Skeletal muscle satellite cell (primary cell): ENCODE measurements at regions not wholly inside any gene's neighbourhood (a gene's known extent, or its start where the extent isn't known, plus 50 kb on each side); places are given as distances from the start of the nearest gene placed in this dataset.

ENCODE experiments used
- H3K27me3 ChIP-seq: 2 replicates; pipeline ENCODE4 v1.7.0; 2013; ENCODE audit warnings: low read length; ENCODE audit not compliant: control insufficient read depth, insufficient read depth
- H3K36me3 ChIP-seq: 2 replicates; pipeline ENCODE4 v1.7.0; 2013; ENCODE audit warnings: mild to moderate bottlenecking, control low read depth, low read length; ENCODE audit not compliant: insufficient read depth
- H3K4me1 ChIP-seq: 2 replicates; pipeline ENCODE4 v1.7.0; 2013; ENCODE audit warnings: low read length; ENCODE audit not compliant: control insufficient read depth, insufficient read depth
- H3K4me2 ChIP-seq: 2 replicates; pipeline ENCODE4 v1.7.0; 2013; ENCODE audit warnings: mild to moderate bottlenecking, low read length
- H3K4me3 ChIP-seq: 2 replicates; pipeline ENCODE4 v1.7.0; 2013; ENCODE audit warnings: low read length
- H3K9ac ChIP-seq: 2 replicates; pipeline ENCODE4 v1.7.0; 2013; ENCODE audit warnings: mild to moderate bottlenecking, low read depth, low read length, moderate library complexity
- H3K9me3 ChIP-seq: replicated peaks from 2 replicates; pipeline ENCODE4 v1.7.0; 2013; ENCODE audit warnings: mild to moderate bottlenecking, control low read depth, low read length

DNA sequence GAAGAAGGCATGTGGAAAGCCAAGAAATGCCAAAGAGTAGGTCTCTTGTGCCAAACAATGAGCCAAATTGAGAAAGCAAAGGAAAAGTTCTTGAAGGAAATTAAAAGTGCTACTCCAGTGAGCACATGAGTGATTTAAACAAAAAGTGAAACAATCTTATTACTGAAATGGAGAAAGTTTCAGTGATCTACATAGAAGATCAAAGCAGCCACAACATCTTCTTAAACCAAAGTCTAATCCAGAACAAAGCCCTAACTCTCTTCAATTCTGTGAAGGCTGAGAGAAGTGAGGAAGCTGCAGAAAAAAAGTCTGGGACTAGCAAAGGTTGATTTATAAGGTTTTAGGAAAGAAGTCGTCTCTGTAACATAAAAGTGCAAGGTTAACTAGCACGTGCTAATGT lies 259.6 kb downstream of the FLRT2 start:
- H3K27me3 ChIP-seq = no peaks in the 10 kb centered on the region
- H3K9me3 ChIP-seq = no peaks in the 10 kb centered on the region
- no peaks in the 10 kb centered on the region for H3K4me1 ChIP-seq
- H3K9ac ChIP-seq = no peak overlapping the region
- H3K36me3 ChIP-seq = no peaks in the 10 kb centered on the region
- no peak overlapping the region for H3K4me2 ChIP-seq
- H3K4me3 ChIP-seq = no peak overlapping the region

DNA sequence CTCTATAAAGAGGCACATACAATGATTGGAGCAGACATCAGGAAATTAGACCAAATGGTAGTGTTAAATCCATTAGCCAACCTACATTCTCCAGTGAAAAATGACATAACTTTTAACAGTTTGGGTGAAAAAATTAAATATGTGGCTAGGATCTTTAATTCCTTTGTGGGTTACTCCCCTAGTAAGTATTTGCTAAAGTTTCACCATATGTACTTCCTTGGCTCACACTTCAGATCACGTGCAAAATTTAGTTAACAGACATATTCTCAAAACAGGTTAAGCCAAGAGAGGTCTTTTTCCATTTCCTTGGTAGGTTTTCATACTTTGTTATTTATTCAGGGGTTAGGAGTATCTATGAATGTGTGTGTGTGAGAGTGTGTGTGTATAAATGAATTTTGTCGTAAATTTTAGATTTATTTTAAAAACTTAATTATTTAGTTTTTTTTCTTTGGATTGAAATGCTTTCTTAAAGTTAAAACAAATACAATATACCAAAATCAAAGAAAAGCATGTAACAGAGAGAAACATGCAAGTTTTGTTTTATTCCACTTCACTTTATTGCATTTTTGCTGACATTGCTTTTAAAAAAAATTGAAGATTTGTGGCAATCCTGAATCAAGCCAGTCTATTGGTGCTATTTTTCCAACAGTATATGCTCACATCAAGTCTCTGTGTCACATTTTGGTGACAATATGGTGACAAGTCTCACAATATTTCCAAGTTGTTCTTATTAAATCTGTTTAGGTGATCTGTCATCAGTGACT lies 258.7 kb downstream of the FLRT2 start:
- H3K4me3 ChIP-seq = no peak overlapping the region
- H3K4me2 ChIP-seq = no peak overlapping the region
- no peak overlapping the region for H3K9ac ChIP-seq
- H3K9me3 ChIP-seq = no peaks in the 10 kb centered on the region
- H3K36me3 ChIP-seq = no peaks in the 10 kb centered on the region
- no peaks in the 10 kb centered on the region for H3K27me3 ChIP-seq
- no peaks in the 10 kb centered on the region for H3K4me1 ChIP-seq

DNA sequence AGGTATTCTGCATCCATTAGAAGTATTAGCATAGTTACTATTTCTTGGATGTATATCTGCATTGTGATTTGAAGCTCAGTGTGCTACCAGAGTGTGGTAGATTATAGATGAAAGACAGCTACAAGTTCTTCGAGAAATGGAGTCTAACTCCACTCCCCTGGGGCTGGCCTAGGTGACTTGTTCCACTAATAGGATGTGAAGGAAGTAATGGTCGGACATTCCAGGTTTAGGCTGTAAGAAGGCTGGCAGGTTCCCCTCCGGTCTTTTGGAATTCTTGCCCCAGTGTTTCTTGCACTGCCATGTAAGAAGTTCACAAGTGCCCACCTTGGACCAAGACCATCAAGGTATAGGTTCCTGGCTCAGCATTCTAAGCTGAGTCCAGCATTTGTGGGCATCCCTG lies 236.4 kb downstream of the FLRT2 start:
- H3K9me3 ChIP-seq = no peaks in the 10 kb centered on the region
- no peak overlapping the region for H3K4me2 ChIP-seq
- H3K4me3 ChIP-seq = no peak overlapping the region
- no peaks in the 10 kb centered on the region for H3K36me3 ChIP-seq
- H3K27me3 ChIP-seq = no peaks in the 10 kb centered on the region
- H3K4me1 ChIP-seq = no peaks in the 10 kb centered on the region
- no peak overlapping the region for H3K9ac ChIP-seq

DNA sequence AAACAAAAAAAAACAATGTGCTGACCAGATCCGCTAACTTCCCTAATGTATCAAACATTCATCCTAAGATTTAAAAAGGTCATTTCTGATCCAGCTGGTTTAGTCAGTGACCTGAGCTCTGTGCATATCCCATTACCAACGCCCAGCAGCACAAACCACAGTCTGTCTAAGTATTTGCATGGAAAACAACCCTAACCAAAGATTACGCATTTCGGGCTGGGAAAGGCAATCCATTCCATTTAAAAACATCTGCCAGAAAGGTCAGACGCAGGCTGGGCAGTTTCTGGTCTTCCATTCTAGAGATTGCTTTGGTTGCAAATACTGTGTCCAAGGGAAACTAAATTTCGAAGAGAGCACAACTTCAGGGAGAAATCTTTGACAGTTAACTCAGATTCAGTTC lies 234.9 kb downstream of the FLRT2 start:
- no peaks in the 10 kb centered on the region for H3K36me3 ChIP-seq
- H3K9me3 ChIP-seq = no peaks in the 10 kb centered on the region
- H3K4me2 ChIP-seq = no peak overlapping the region
- H3K9ac ChIP-seq = no peak overlapping the region
- H3K27me3 ChIP-seq = no peaks in the 10 kb centered on the region
- H3K4me1 ChIP-seq = no peaks in the 10 kb centered on the region
- no peak overlapping the region for H3K4me3 ChIP-seq

DNA sequence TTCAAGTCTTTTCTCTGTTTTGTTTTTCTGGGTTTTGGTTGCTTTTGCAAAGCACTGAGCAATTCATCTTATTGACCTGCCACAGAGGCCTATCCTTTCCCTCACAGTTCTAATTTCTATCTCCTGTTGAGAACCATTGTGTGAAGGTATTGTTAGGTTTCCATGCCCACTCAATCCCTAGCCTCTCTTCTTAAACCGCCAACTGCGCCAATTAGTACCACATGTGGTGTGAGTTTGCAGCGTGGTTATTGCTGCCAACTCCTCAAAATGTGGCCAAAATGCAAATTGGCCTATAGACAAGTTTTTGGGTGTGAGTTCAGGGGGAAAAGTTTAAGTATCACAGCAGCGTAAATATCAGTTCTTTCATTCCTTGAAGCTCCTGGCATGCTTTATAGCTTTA lies 232.6 kb downstream of the FLRT2 start:
- no peaks in the 10 kb centered on the region for H3K36me3 ChIP-seq
- H3K27me3 ChIP-seq = no peaks in the 10 kb centered on the region
- H3K4me2 ChIP-seq = no peak overlapping the region
- no peak overlapping the region for H3K9ac ChIP-seq
- no peaks in the 10 kb centered on the region for H3K9me3 ChIP-seq
- H3K4me1 ChIP-seq = no peaks in the 10 kb centered on the region
- H3K4me3 ChIP-seq = no peak overlapping the region

DNA sequence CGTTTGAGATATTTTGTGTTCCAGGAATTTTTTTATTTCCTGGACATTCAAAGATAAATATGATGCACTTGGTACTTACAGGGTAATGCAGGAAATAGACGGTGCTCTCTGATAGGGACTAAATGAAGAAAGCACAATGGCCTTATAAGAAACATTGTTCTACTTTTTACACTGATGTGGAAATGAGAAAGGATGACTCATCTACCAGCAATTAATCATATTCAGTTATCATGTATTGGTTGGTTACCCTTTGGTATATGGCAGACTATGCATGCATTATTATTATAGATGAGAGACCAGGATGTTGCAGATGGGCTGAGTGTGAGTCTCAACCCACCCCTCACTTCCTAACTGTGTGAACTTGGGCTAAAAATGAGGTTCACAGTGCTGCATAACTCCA lies 222.2 kb downstream of the FLRT2 start:
- Histone ChIP-seq H3K4me2 (no peak overlapping the region), H3K9ac (no peak overlapping the region), H3K4me1 (no peaks in the 10 kb centered on the region), H3K36me3 (no peaks in the 10 kb centered on the region), H3K4me3 (no peak overlapping the region), H3K27me3 (no peaks in the 10 kb centered on the region), H3K9me3 (no peaks in the 10 kb centered on the region)

DNA sequence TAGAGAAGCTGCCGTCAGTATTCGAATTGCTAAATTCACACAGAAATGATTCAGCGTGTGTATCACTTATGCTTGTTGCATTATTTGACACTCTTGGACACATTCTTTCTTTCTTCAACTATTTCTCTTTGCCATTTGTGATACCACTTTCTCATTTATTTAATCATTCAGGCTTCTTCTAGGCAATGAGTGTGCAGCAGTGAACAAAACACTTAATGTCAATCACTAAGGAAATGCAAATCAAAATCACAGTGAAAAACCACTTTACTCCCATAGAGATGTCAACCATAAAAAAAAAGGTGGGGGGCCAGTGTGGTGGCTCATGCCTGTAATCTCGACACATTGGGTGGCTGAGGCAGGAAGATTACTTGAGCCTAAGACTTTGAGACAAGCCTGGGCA lies 214.6 kb downstream of the FLRT2 start:
- Histone ChIP-seq H3K36me3 (no peaks in the 10 kb centered on the region), H3K4me3 (no peak overlapping the region), H3K9me3 (no peaks in the 10 kb centered on the region), H3K4me1 (no peaks in the 10 kb centered on the region), H3K27me3 (no peaks in the 10 kb centered on the region), H3K4me2 (no peak overlapping the region), H3K9ac (no peak overlapping the region)

DNA sequence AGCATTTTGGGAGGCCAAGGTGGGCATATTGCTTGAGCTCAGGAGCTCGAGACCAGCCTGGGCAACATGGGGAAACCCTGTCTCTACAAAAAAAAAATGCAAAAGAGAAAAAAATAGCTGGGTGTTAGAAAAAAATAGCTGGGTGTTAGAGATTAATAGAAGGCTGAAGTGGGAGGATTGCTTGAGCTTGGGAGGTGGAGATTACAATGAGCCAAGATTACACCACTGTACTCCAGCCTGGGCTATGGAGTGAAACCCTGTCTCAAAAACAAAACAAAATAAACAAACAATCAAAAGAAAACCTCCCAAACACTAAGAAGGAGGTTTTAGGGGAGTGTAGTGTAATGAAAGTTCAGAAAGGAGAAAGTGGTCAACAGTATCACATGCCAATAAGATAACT lies 202.1 kb downstream of the FLRT2 start:
- H3K4me1 ChIP-seq = no peaks in the 10 kb centered on the region
- H3K9me3 ChIP-seq = no peaks in the 10 kb centered on the region
- no peaks in the 10 kb centered on the region for H3K36me3 ChIP-seq
- H3K27me3 ChIP-seq = no peaks in the 10 kb centered on the region
- no peak overlapping the region for H3K9ac ChIP-seq
- no peak overlapping the region for H3K4me3 ChIP-seq
- H3K4me2 ChIP-seq = no peak overlapping the region

DNA sequence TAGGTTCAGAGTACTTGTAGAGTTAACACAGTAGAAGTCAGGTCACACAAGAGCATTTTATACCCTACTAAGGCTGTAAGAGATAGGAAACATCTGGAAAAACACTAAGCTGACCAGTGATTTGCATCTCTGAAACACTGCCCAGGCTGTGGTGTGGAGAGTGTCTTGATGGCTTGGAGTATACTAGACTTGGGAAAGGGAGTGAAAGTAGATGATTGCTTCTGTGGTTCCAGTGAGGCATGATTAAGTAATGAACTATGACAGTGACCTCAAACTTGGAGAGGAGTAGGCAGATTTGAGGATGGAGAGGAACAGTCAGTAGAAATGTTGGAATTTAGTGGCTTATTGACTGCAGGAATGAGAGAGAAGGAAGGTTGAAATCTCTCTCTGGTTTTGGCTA lies 201.2 kb downstream of the FLRT2 start:
- Histone ChIP-seq H3K9me3 (no peaks in the 10 kb centered on the region), H3K36me3 (no peaks in the 10 kb centered on the region), H3K4me1 (no peaks in the 10 kb centered on the region), H3K27me3 (no peaks in the 10 kb centered on the region), H3K4me2 (no peak overlapping the region), H3K4me3 (no peak overlapping the region), H3K9ac (no peak overlapping the region)

DNA sequence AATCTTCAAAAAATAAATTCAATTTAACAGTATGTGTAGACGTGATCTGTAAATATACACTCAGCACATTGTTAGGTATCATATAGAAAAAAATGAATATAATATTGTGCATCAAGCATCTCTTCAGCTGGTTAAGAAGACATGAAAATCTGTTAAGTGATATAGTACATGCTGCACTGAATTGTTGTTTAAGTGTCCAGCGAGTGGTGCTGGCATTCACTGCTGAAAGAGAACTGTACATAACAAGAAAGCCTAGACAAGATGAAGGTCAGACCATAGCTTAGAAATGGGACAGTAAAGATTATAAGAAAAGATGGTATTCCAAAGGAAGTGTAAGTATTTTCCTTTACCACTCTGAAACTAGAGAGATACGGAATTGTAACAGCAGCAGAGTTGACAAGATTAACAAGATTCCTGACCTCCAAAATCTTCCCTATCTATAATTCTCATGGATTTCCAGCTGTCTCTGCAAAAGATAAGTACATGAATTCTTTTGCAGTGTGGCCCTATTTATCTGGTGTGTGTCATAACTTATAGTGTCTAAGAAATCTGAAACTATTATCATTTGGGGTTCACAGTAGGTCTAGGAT lies 198.6 kb downstream of the FLRT2 start:
- Histone ChIP-seq H3K4me3 (no peak overlapping the region), H3K27me3 (no peaks in the 10 kb centered on the region), H3K9ac (no peak overlapping the region), H3K9me3 (no peaks in the 10 kb centered on the region), H3K4me1 (no peaks in the 10 kb centered on the region), H3K36me3 (no peaks in the 10 kb centered on the region), H3K4me2 (no peak overlapping the region)

DNA sequence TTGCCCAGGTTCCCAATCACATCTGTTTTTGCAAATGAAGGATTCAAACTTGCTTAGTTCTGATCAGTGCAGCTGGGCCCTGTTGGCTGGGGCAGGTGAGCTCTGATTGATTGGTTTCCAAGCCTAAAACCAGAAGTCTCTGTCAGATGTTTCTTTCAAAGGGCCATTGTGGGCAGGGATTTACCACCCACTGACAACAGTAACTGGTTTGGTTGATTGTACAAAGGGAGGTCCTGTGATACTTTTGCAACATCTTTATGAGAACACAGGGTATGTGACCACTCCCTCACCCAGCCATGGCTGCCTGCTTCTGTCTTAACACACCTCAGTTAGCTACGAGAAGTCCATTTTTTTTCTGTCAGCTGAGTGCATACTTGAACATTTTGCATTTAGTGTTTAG lies 184.1 kb downstream of the FLRT2 start:
- no peaks in the 10 kb centered on the region for H3K9me3 ChIP-seq
- no peaks in the 10 kb centered on the region for H3K27me3 ChIP-seq
- H3K9ac ChIP-seq = no peak overlapping the region
- H3K4me2 ChIP-seq = no peak overlapping the region
- H3K36me3 ChIP-seq = no peaks in the 10 kb centered on the region
- no peaks in the 10 kb centered on the region for H3K4me1 ChIP-seq
- H3K4me3 ChIP-seq = no peak overlapping the region

DNA sequence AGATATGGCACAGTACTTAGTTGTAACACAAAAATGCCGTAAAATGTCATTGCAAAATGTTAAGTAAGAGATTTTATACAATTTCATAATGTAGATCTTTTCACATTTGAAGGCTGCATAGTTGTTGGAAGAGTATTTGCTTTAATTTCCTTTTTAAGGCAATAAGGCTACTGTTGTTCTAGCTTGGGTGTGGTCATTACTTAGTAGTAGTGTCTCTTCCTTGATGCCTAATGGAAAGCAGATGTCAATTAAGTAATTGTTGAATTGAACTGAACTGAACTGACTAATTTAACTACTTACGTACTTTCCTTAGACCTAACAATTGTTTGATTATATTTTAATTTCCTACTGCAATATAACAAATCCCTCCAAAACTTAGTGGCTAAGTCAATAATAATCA lies 181.7 kb downstream of the FLRT2 start:
- Histone ChIP-seq H3K27me3 (no peaks in the 10 kb centered on the region), H3K4me3 (no peak overlapping the region), H3K4me1 (no peaks in the 10 kb centered on the region), H3K9me3 (no peaks in the 10 kb centered on the region), H3K9ac (no peak overlapping the region), H3K4me2 (no peak overlapping the region), H3K36me3 (no peaks in the 10 kb centered on the region)
